ENCODE measurements at regions not wholly inside any gene's neighbourhood (a gene's known extent, or its start where the extent isn't known, plus 50 kb on each side); places are given as distances from the start of the nearest gene placed in this dataset.
A peak's percentile ranks its signal among the peaks of the same experiment; 100 is the strongest.

- DNase-seq (ENCODE audit: low spot score): no peak
- intact Hi-C loops (cut with DNase I): loop anchor here in 1 of 2 donors (10.0 kb wide), 1 partner anchor 109 kb away; the partner anchor contains the start of gene ANKRD1
These were observed 112.5 kb upstream of the ANKRD1 start for GRCh38 chr10:91033324-91033950.

DNA sequence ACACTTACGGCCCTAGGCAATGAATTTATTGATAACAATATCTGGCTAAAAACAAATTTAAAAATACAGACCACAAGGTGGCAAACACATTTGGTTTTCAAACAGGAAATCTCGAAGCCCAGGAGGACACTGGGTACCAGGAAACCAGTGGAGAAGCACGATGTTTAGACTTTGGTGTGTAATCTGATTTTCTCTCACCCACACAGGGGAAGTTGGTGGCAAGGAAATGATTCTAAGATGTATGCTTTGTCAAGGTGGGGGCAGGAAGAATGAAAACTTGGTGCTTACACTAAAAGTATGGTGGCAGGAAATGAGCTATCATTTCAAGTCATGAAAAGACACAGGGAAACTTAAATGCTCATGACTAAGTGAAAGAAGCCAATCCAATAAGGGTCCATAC, 113.2 kb upstream of the ANKRD1 start:
- no peak for DNase-seq (ENCODE audit: low spot score)
- intact Hi-C loops (cut with DNase I): loop anchor here in 1 of 2 donors (10.0 kb wide), 1 partner anchor 109 kb away; the partner anchor contains the start of gene ANKRD1

GRCh38 chr10:91034494-91035159, 113.7 kb upstream of the ANKRD1 start:
- peak; percentile 94 for DNase-seq (ENCODE audit: low spot score)
- intact Hi-C loops (cut with DNase I): loop anchor here in 1 of 2 donors (10.0 kb wide), 1 partner anchor 110 kb away; the partner anchor contains the start of gene ANKRD1

GRCh38 chr10:91035650-91036292, 114.9 kb upstream of the ANKRD1 start:
- DNase-seq (ENCODE audit: low spot score): no peak
- intact Hi-C loops (cut with DNase I): loop anchor here in 1 of 2 donors (10.0 kb wide), 1 partner anchor 111 kb away; the partner anchor contains the start of gene ANKRD1

DNA sequence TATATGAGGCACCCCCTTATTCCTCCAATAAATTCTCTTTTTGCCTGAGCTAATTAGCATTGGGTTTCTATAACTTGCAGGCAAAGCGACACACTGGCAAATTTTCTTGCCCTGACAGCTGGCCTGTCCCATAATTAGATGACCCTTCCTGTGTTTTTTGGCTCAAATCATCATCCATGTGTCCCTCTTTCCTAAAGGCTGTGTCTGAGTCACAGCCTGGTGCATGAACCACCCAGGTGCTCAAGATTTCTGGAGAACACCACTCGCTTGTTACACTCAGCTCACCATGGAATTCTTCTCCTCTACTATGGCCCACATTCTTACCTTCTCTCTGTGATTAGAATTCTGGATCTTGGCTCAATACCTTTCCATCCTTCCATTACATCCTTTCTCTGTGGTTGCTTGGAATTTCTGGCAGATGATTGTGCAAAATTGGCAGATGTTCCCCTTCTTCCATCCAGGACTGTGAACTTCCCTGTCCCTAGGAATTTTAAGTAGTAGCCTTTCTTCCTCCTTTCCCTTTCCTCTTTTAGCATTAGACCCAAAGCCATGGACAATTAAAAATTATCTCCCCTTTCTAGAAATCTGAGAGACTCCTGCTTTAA, 116.0 kb upstream of the ANKRD1 start:
- intact Hi-C loops (cut with DNase I): loop anchor here in 1 of 2 donors (10.0 kb wide), 1 partner anchor 112 kb away; the partner anchor contains the start of gene ANKRD1
- no peak for DNase-seq (ENCODE audit: low spot score)

- DNase-seq (ENCODE audit: low spot score): no peak
- intact Hi-C loops (cut with DNase I): loop anchor here in 1 of 2 donors (10.0 kb wide), 1 partner anchor 114 kb away; the partner anchor contains the start of gene ANKRD1
These were observed 118.1 kb upstream of the ANKRD1 start for GRCh38 chr10:91038971-91039370.

DNA sequence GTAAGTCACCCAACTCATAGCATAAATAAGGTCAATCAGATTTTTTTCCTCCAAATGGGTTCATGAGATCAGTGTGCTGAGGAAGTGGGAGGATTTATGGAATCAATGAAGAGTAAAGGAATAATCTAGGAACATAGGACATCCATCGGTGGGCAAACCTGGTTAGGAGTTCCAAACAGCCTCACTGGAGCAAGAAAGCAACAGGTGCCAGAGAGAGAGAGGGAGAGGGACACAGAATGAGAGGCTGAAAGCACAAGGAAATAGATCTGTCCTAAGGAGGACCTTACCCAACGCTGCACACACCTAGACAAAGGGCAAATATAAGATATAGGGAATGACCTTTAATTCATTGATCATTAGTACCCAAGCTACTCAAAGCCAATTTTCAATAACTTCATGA, 119.5 kb upstream of the ANKRD1 start:
- no peak for DNase-seq (ENCODE audit: low spot score)
- intact Hi-C loops (cut with DNase I): no loop called here

DNA sequence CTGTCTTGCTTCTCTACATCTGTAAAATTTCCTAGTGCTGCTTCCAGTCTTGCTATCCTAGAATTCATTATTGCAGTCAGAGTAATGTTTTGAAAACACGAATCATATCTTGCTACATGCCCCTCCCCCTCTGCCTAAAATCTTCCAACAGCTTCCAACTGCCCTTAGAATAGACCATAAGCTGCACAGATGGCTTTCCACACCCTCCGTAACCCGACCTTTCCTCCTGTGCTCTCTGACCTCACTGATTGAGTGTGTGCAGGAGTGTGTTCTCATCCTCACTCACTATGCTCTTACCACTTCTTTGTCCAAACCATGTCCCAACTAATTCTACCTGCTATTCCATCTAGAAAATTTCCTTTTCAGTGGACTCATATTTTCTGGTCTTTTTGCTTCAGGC, 121.2 kb upstream of the ANKRD1 start:
- no peak for DNase-seq (ENCODE audit: low spot score)
- intact Hi-C loops (cut with DNase I): no loop called here

- no peak for DNase-seq (ENCODE audit: low spot score)
- intact Hi-C loops (cut with DNase I): no loop called here
These were observed 122.5 kb upstream of the ANKRD1 start for GRCh38 chr10:91043173-91043910.

DNA sequence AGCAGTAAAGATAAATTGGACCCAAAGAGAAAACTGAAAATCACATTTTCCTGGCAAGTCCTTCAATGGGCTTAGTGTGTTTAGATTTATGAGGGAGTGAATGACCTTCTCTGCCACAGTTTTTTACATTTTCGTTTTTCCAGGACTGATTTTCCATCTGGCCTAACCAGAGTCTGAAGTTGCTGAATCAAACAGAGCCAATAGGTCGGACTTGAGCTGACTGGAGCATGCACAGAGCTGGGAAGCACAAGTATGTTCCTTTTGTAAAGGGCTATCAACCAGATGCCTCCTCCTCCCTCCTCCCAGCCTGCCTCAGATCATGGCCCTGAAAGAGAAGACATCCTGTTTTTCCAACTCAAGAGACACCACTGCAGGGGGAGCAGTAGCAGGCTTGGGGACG, 126.0 kb upstream of the ANKRD1 start:
- no peak for DNase-seq (ENCODE audit: low spot score)
- intact Hi-C loops (cut with DNase I): loop anchor here in 1 of 2 donors (5.0 kb wide), 1 partner anchor 1180 kb away; no protein-coding TSS in a partner anchor

DNA sequence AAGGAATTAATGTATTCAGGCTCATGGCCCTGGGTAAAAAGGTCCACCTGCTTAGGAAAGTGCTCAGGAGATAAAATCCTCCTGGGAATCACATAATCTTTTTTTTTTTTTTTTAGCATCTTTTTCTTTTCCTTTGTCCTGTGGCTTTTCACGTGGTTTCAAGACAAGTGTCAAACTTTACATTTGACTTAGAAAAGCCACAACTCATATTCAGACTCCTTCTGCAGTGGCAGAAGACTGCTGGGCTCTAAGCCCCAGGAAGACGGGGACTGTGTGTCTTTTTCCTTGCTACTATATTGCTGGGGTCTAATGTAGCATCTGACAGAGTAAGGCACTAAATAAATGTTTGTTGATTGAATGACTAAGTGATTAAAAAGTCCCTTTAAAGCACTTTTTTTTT, 127.5 kb upstream of the ANKRD1 start:
- intact Hi-C loops (cut with DNase I): loop anchor here in 1 of 2 donors (5.0 kb wide), 1 partner anchor 1179 kb away; no protein-coding TSS in a partner anchor
- DNase-seq (ENCODE audit: low spot score): no peak

DNA sequence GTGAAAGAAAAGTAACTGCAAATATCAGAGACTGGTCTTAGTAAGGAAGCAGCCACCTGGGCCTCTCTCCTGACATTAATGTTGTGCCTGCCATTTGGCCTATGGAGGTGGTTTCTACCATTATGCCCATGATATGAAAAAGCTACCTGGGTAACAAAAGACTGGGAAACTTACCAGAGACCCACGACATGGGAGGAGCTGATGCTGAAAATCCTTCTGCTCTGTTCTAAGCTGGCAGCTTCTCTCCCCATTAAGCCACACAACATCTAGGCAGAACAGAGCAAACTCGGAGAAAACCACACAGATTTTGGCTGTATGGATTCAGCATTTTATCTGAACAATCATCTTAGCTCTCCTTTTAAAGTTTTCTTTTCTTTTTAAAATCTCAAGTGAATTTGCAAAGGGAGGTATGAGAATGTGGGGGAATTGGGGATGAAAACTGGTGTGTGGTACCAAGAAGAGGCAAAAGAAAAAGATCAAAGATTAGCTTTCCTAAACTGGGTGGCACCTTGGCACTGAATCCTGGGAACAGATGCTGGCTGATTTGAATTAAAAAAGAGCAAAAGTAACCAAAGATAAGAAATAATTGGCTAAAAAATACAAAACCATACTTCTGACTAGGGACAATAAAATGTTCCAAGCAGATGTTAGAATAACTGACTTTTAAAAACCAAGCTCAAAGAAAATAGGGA, 128.6 kb upstream of the ANKRD1 start:
- DNase-seq (ENCODE audit: low spot score): no peak
- intact Hi-C loops (cut with DNase I): loop anchor here in 1 of 2 donors (5.0 kb wide), 1 partner anchor 1178 kb away; no protein-coding TSS in a partner anchor

- intact Hi-C loops (cut with DNase I): loop anchor here in 1 of 2 donors (5.0 kb wide), 1 partner anchor 1177 kb away; no protein-coding TSS in a partner anchor
- no peak for DNase-seq (ENCODE audit: low spot score)
These were observed 129.1 kb upstream of the ANKRD1 start for GRCh38 chr10:91049988-91050360.

- intact Hi-C loops (cut with DNase I): no loop called here
These were observed 129.6 kb upstream of the ANKRD1 start for GRCh38 chr10:91050371-91051034.

GRCh38 chr10:91051829-91052228, 130.9 kb upstream of the ANKRD1 start:
- peak; percentile 85 for DNase-seq (ENCODE audit: low spot score)
- intact Hi-C loops (cut with DNase I): no loop called here

More at GRCh38 chr10:91050371-91051034, 129.6 kb upstream of the ANKRD1 start:
- no peak for DNase-seq (ENCODE audit: low spot score)

GRCh38 chr10:91054325-91054724, 133.4 kb upstream of the ANKRD1 start:
- no peak for DNase-seq (ENCODE audit: low spot score)
- intact Hi-C loops (cut with DNase I): no loop called here

- intact Hi-C loops (cut with DNase I): no loop called here
- DNase-seq (ENCODE audit: low spot score): no peak
These were observed 140.3 kb upstream of the ANKRD1 start for GRCh38 chr10:91061187-91061586.

- no peak for DNase-seq (ENCODE audit: low spot score)
- intact Hi-C loops (cut with DNase I): no loop called here
These were observed 140.7 kb upstream of the ANKRD1 start for GRCh38 chr10:91061608-91062007.
